Loucy (cell line): ENCODE measurements at regions not wholly inside any gene's neighbourhood (a gene's known extent, or its start where the extent isn't known, plus 50 kb on each side); places are given as distances from the start of the nearest gene placed in this dataset.

Experiments
- EZH2phosphoT487 ChIP-seq: fragments of 200-600 bp; IDR thresholded peaks from 2 replicates; pipeline ENCODE4 v1.6.1; 2018; ENCODE audit warnings: antibody characterized with exemption, mild to moderate bottlenecking, moderate library complexity, borderline replicate concordance
- TF ChIP-seq, protein P1 (sequence below): fragments of 200-600 bp; sonication (generic); conservative IDR thresholded peaks from 2 replicates; pipeline ENCODE4 v1.5.1; 2014; ENCODE audit warnings: mild to moderate bottlenecking, antibody characterized with exemption, low read length

DNA sequence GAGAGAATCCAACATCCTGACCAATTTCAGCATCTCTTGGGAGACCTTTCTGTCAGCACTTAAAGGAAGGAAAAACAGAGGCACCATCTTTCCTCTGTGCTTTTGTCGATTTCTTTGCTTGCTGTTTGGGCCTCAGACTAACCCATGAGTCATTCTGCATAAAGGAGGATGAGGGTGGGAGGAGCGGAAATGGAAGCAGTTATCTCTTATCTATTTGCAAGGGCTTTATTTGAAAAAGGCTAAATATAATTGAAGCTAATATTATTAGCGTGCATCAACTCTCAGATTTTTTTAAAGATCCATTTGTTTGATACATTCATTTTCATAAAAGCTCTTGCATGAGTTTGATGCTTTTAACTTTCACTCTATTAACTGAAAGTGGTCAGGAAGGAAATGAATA is 72.9 kb downstream of the ZNF622 start:
- no peak for TF ChIP-seq EZH2phosphoT487
- TF ChIP-seq, protein P1, sequence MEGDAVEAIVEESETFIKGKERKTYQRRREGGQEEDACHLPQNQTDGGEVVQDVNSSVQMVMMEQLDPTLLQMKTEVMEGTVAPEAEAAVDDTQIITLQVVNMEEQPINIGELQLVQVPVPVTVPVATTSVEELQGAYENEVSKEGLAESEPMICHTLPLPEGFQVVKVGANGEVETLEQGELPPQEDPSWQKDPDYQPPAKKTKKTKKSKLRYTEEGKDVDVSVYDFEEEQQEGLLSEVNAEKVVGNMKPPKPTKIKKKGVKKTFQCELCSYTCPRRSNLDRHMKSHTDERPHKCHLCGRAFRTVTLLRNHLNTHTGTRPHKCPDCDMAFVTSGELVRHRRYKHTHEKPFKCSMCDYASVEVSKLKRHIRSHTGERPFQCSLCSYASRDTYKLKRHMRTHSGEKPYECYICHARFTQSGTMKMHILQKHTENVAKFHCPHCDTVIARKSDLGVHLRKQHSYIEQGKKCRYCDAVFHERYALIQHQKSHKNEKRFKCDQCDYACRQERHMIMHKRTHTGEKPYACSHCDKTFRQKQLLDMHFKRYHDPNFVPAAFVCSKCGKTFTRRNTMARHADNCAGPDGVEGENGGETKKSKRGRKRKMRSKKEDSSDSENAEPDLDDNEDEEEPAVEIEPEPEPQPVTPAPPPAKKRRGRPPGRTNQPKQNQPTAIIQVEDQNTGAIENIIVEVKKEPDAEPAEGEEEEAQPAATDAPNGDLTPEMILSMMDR, result no peak
